Psoas muscle (tissue), 7 donors: ENCODE measurements at regions not wholly inside any gene's neighbourhood (a gene's known extent, or its start where the extent isn't known, plus 50 kb on each side); places are given as distances from the start of the nearest gene placed in this dataset.

ENCODE experiments used
- ATAC-seq, 4 donors: fragments of 200-7000 bp; cut with Tn5 transposase; one replicate each; pipeline ENCODE4 v1.9.1; 2020; ENCODE audit warnings: moderate library complexity in 3 of 4, mild to moderate bottlenecking in 2 of 4
- DNase-seq, 2 donors: peaks; one replicate each; pipeline ENCODE4 v3.0.0-alpha.2; 2020
- H3K27ac ChIP-seq: fragments of 200-600 bp; one replicate; pipeline ENCODE4 v1.8.0; 2022
- H3K27me3 ChIP-seq, 3 donors: fragments of 200-600 bp in 1 of 3; one replicate each; pipeline versions ENCODE4 v1.6.1 to v1.8.0; 2013 to 2022; ENCODE audit warnings: low read length in 2 of 3, mild to moderate bottlenecking in 2 of 3, moderate library complexity in 1 of 3; ENCODE audit not compliant: insufficient read depth in 3 of 3
- H3K36me3 ChIP-seq, 2 donors: fragments of 200-600 bp in 1 of 2; one replicate each; pipeline versions ENCODE4 v1.6.1 to v1.8.0; 2013 to 2022; ENCODE audit warnings: low read depth in 1 of 2, mild to moderate bottlenecking in 1 of 2, moderate library complexity in 1 of 2; ENCODE audit not compliant: insufficient read depth in 1 of 2
- H3K4me1 ChIP-seq: fragments of 200-600 bp; one replicate; pipeline ENCODE4 v1.8.0; 2022
- H3K4me3 ChIP-seq: fragments of 200-600 bp; one replicate; pipeline ENCODE4 v1.8.0; 2022; ENCODE audit warnings: mild to moderate bottlenecking
- H3K9me3 ChIP-seq: fragments of 200-600 bp; one replicate; pipeline ENCODE4 v1.8.0; 2022
- WGBS, 3 donors: extraction: QIAGEN DNeasy Blood & Tissue Kit; methylation state at CpG; one replicate each; pipeline versions ENCODE4 v1.1.6 to v1.1.7; 2013; 5-methylcytosine and 5-hydroxymethylcytosine counted together
- intact Hi-C, 2 donors: fragments of 100-400 bp; cut with DNase I; formaldehyde crosslinking; loops; one replicate each; pipeline versions ENCODE4 v1.11.0 to v1.14.2; 2022
- TF ChIP-seq, protein P1 (sequence below): fragments of 200-600 bp; IDR thresholded peaks from one replicate; pipeline ENCODE4 v1.8.0; 2022; ENCODE audit warnings: antibody characterized with exemption
- donor health status: healthy with polysubstance abuse.
- donor health status: DM: no; HTN: no; CAD: no; lungs with moderate emphysema.
- donor health status: Bipolar disorder and iron deficiency.
- donor health status: healthy.
- donor health status: DM: yes; HTN: yes; CAD: no.
- donor health status: DM: no; HTN: no; CAD: no.
- donor health status: DM: yes; HTN: yes; CAD: no.

DNA sequence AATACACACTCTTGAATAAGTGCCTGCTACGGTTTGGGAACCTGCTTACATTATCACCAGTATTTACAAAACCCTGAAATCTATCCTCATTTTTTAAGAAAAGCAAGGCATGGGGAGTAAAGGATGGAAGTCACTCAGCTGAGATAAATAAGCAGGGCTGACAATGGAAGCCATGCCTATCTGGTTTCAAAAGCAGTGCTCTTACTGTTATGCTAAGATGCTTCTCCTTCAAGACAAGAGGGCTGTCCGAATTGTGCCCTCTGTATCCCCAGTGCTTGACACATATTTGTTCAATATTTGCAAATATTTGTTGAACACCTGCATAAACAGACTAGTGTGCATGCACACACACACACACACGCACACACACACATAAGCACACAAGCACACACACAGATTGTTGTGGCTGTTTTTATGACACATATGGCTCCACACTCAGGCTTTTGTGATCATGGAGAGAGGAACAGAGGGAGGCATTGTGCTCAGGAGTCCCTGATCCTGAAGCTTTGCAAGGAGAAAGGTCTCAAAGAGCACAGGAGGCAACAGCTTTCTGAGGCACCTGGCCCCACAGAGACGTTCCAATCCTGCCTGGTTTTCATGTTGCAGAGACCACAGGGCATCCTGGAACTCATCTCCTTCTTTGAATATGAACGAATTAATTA, 401.6 kb upstream of the CDH11 start:
- no peaks in the 10 kb centered on the region for H3K36me3 ChIP-seq
- ATAC-seq = no peak
- no peak overlapping the region for H3K27ac ChIP-seq
- no peak overlapping the region for H3K4me3 ChIP-seq
- H3K4me1 ChIP-seq = no peaks in the 10 kb centered on the region
- TF ChIP-seq, protein P1, sequence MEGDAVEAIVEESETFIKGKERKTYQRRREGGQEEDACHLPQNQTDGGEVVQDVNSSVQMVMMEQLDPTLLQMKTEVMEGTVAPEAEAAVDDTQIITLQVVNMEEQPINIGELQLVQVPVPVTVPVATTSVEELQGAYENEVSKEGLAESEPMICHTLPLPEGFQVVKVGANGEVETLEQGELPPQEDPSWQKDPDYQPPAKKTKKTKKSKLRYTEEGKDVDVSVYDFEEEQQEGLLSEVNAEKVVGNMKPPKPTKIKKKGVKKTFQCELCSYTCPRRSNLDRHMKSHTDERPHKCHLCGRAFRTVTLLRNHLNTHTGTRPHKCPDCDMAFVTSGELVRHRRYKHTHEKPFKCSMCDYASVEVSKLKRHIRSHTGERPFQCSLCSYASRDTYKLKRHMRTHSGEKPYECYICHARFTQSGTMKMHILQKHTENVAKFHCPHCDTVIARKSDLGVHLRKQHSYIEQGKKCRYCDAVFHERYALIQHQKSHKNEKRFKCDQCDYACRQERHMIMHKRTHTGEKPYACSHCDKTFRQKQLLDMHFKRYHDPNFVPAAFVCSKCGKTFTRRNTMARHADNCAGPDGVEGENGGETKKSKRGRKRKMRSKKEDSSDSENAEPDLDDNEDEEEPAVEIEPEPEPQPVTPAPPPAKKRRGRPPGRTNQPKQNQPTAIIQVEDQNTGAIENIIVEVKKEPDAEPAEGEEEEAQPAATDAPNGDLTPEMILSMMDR = no peak
- H3K9me3 ChIP-seq = no peaks in the 10 kb centered on the region
- no peaks in the 10 kb centered on the region for H3K27me3 ChIP-seq
- WGBS, 3 donors = 69 to 77% (median 71%) methylated on average over 5 of the region's 5 CpGs
- no peak for DNase-seq
- intact Hi-C loops = no loop called here

DNA sequence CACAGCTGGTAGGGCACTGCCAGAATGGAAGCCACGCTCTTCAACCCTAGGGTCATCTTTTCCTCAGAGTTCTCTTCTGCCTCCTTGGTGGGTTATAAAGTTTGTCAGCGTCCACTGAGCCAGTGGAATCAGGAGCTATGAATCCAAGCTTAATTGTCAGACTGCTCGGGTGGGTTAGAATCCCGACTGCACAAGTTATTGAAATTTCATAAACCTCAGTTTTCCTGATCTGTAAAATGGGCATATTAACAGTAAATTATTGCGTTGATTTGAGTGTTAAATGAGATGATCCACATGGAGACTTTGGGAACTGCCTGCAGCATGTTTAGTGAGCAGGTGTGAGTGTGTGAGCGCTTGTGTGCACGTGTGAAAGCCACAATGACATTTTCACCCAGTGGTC, 400.5 kb upstream of the CDH11 start:
- Histone ChIP-seq H3K27ac (no peak overlapping the region), H3K4me3 (no peak overlapping the region), H3K36me3 (no peaks in the 10 kb centered on the region), H3K27me3 (no peaks in the 10 kb centered on the region), H3K4me1 (no peaks in the 10 kb centered on the region), H3K9me3 (no peaks in the 10 kb centered on the region)
- intact Hi-C loops = no loop called here
- ATAC-seq (no peak), DNase-seq (no peak)
- TF ChIP-seq, protein P1 = no peak
- 86 to 88% (median 88%) methylated on average over 7 of the region's 7 CpGs for WGBS, 3 donors

DNA sequence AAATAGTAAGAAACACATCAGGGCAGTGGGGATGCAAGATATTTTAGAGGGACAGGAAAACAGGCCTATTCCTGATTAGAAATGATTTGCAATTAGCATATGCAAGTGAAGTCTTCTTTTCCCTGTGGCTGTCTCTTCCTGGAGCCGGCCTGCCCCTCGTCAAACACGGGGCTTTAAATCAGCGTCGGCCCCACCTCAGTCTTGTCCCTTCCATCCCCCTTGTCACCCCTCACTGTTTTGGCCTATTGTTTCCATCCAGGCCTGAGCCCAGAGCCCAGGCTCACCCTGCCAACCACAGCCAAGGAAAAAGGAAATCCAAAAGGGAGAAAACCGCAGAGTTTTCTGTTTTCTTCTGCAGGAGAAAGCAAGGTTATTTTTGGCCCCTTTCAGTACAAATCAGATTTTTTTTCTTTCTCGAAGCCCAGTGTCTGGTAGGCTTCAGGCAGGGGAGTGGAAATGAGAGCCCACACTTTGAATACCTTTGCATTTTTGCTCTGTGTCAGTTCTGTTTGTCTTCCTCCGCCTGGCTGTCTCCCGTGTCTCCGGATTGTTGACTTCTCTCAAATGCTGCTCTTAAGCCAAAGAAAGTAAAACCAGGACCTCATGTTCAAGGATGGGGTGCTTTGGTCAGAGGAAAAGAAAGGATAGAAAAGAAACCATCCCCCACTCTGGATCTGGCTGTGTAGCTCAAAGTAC, 399.9 kb upstream of the CDH11 start:
- Histone ChIP-seq H3K4me3 (no peak overlapping the region), H3K9me3 (no peaks in the 10 kb centered on the region), H3K36me3 (no peaks in the 10 kb centered on the region), H3K27me3 (no peaks in the 10 kb centered on the region), H3K4me1 (no peaks in the 10 kb centered on the region), H3K27ac (no peak overlapping the region)
- intact Hi-C loops = no loop called here
- DNase-seq = no peak
- no peak for ATAC-seq
- TF ChIP-seq, protein P1 = no peak
- 41 to 44% (median 42%) methylated on average over 10 of the region's 10 CpGs for WGBS, 3 donors

DNA sequence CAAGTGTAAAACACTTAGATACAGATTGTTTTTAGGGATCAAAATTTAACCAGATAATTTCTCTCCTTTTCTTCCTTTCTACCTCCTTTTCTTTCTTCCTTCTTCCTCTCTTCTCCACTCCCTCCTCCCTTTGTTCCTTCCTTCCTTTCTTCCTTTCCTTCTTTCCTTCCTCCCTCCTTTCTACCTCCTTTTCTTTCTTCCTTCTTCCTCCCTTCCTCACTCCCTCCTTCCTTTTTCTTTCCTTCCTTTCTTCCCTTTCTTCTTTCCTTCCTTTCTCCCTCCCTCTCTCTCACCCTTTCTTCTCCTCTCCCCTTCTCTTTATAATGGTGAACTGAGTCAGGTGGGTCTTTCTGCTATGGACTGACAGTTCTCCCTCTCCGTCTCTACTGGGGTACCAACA, 397.5 kb upstream of the CDH11 start:
- Histone ChIP-seq H3K36me3 (no peaks in the 10 kb centered on the region), H3K4me3 (no peak overlapping the region), H3K9me3 (no peaks in the 10 kb centered on the region), H3K27ac (no peak overlapping the region), H3K4me1 (no peaks in the 10 kb centered on the region), H3K27me3 (no peaks in the 10 kb centered on the region)
- intact Hi-C loops = no loop called here
- TF ChIP-seq, protein P1 = no peak
- WGBS, 3 donors = 86 to 95% (median 88%) methylated on average over 1 of the region's 1 CpG
- no peak for ATAC-seq
- DNase-seq = no peak
